ENCODE measurements at regions not wholly inside any gene's neighbourhood (a gene's known extent, or its start where the extent isn't known, plus 50 kb on each side); places are given as distances from the start of the nearest gene placed in this dataset.
"Not testable (repeated sequence)": the region's sequence is repeated elsewhere in the genome, so short reads cannot be mapped to it uniquely, and the experiment has no call there.

- Mint-ChIP-seq H3K4me1 (ENCODE audit: low read depth) (no peaks in the 10 kb centered on the region), H3K27me3 (ENCODE audit: low read depth) (no peaks in the 10 kb centered on the region), H3K9me3 (ENCODE audit: insufficient read depth) (no peaks in the 10 kb centered on the region), H3K4me3 (no peak overlapping the region), H3K27ac (no peak overlapping the region), H3K36me3 (ENCODE audit: low read depth) (no peaks in the 10 kb centered on the region)
- ChIA-PET POLR2A (no interaction called here), CTCF (no interaction called here)
- ATAC-seq (no peak), DNase-seq (no peak)
Observed at GRCh38 chr4:79164907-79165610, 160.8 kb downstream of the NAA11 start.

GRCh38 chr4:79163981-79164490, 161.8 kb downstream of the NAA11 start:
- Mint-ChIP-seq H3K27me3 (ENCODE audit: low read depth) (no peaks in the 10 kb centered on the region), H3K9me3 (ENCODE audit: insufficient read depth) (no peaks in the 10 kb centered on the region), H3K36me3 (ENCODE audit: low read depth) (no peaks in the 10 kb centered on the region), H3K4me1 (ENCODE audit: low read depth) (no peaks in the 10 kb centered on the region), H3K27ac (no peak overlapping the region), H3K4me3 (no peak overlapping the region)
- CTCF ChIA-PET, result no interaction called here
- DNase-seq, result no peak
- no peak for ATAC-seq
- POLR2A ChIA-PET, result no interaction called here

- no peaks in the 10 kb centered on the region for H3K9me3 Mint-ChIP-seq (ENCODE audit: insufficient read depth)
- no peaks in the 10 kb centered on the region for H3K4me1 Mint-ChIP-seq (ENCODE audit: low read depth)
- CTCF ChIA-PET, result no interaction called here
- no peak overlapping the region for H3K27ac Mint-ChIP-seq
- no peaks in the 10 kb centered on the region for H3K27me3 Mint-ChIP-seq (ENCODE audit: low read depth)
- DNase-seq (no peak), ATAC-seq (no peak)
- no peak overlapping the region for H3K4me3 Mint-ChIP-seq
- POLR2A ChIA-PET, result no interaction called here
- no peaks in the 10 kb centered on the region for H3K36me3 Mint-ChIP-seq (ENCODE audit: low read depth)
Observed at GRCh38 chr4:79160962-79161361, 164.9 kb downstream of the NAA11 start.

- POLR2A ChIA-PET; H3K4me1 Mint-ChIP-seq (ENCODE audit: low read depth); DNase-seq; H3K27me3 Mint-ChIP-seq (ENCODE audit: low read depth); H3K4me3 Mint-ChIP-seq; CTCF ChIA-PET; H3K9me3 Mint-ChIP-seq (ENCODE audit: insufficient read depth); H3K36me3 Mint-ChIP-seq (ENCODE audit: low read depth); H3K27ac Mint-ChIP-seq; ATAC-seq: not testable (repeated sequence)
Observed at GRCh38 chr4:79158705-79159104, 167.2 kb downstream of the NAA11 start.

- ChIA-PET CTCF (no interaction called here), POLR2A (no interaction called here)
- DNase-seq (no peak), ATAC-seq (no peak)
- Mint-ChIP-seq H3K4me1 (ENCODE audit: low read depth) (no peaks in the 10 kb centered on the region), H3K9me3 (ENCODE audit: insufficient read depth) (no peaks in the 10 kb centered on the region), H3K27me3 (ENCODE audit: low read depth) (no peaks in the 10 kb centered on the region), H3K4me3 (no peak overlapping the region), H3K36me3 (ENCODE audit: low read depth) (no peaks in the 10 kb centered on the region), H3K27ac (no peak overlapping the region)
Observed at GRCh38 chr4:79155336-79155735, 170.5 kb downstream of the NAA11 start.

GRCh38 chr4:79150820-79151416, 174.9 kb downstream of the NAA11 start:
- Mint-ChIP-seq H3K9me3 (ENCODE audit: insufficient read depth) (no peaks in the 10 kb centered on the region), H3K4me1 (ENCODE audit: low read depth) (no peaks in the 10 kb centered on the region), H3K27ac (no peak overlapping the region), H3K4me3 (no peak overlapping the region), H3K36me3 (ENCODE audit: low read depth) (no peaks in the 10 kb centered on the region), H3K27me3 (ENCODE audit: low read depth) (no peaks in the 10 kb centered on the region)
- no peak for DNase-seq
- POLR2A ChIA-PET, result no interaction called here
- ATAC-seq, result no peak
- CTCF ChIA-PET, result no interaction called here

GRCh38 chr4:79148369-79148768, 177.5 kb downstream of the NAA11 start:
- H3K36me3 Mint-ChIP-seq (ENCODE audit: low read depth), result no peaks in the 10 kb centered on the region
- ATAC-seq (no peak), DNase-seq (no peak)
- no peaks in the 10 kb centered on the region for H3K9me3 Mint-ChIP-seq (ENCODE audit: insufficient read depth)
- CTCF ChIA-PET, result no interaction called here
- POLR2A ChIA-PET, result no interaction called here
- H3K4me3 Mint-ChIP-seq, result no peak overlapping the region
- no peaks in the 10 kb centered on the region for H3K4me1 Mint-ChIP-seq (ENCODE audit: low read depth)
- H3K27me3 Mint-ChIP-seq (ENCODE audit: low read depth), result no peaks in the 10 kb centered on the region
- H3K27ac Mint-ChIP-seq, result no peak overlapping the region

GRCh38 chr4:79147251-79147650, 178.6 kb downstream of the NAA11 start:
- no peak for ATAC-seq
- no peaks in the 10 kb centered on the region for H3K36me3 Mint-ChIP-seq (ENCODE audit: low read depth)
- no peaks in the 10 kb centered on the region for H3K4me1 Mint-ChIP-seq (ENCODE audit: low read depth)
- no peak overlapping the region for H3K27ac Mint-ChIP-seq
- ChIA-PET CTCF (no interaction called here), POLR2A (no interaction called here)
- no peaks in the 10 kb centered on the region for H3K9me3 Mint-ChIP-seq (ENCODE audit: insufficient read depth)
- H3K4me3 Mint-ChIP-seq, result no peak overlapping the region
- no peaks in the 10 kb centered on the region for H3K27me3 Mint-ChIP-seq (ENCODE audit: low read depth)
- DNase-seq, result no peak

GRCh38 chr4:79141530-79141929, 184.3 kb downstream of the NAA11 start:
- DNase-seq, result no peak
- Mint-ChIP-seq H3K27ac (no peak overlapping the region), H3K27me3 (ENCODE audit: low read depth) (no peaks in the 10 kb centered on the region), H3K4me1 (ENCODE audit: low read depth) (no peaks in the 10 kb centered on the region), H3K4me3 (no peak overlapping the region), H3K36me3 (ENCODE audit: low read depth) (no peaks in the 10 kb centered on the region), H3K9me3 (ENCODE audit: insufficient read depth) (no peaks in the 10 kb centered on the region)
- ChIA-PET POLR2A (no interaction called here), CTCF (no interaction called here)
- ATAC-seq, result no peak

- no peaks in the 10 kb centered on the region for H3K9me3 Mint-ChIP-seq (ENCODE audit: insufficient read depth)
- H3K27me3 Mint-ChIP-seq (ENCODE audit: low read depth), result no peaks in the 10 kb centered on the region
- ATAC-seq, result no peak
- H3K4me3 Mint-ChIP-seq, result no peak overlapping the region
- no peaks in the 10 kb centered on the region for H3K4me1 Mint-ChIP-seq (ENCODE audit: low read depth)
- DNase-seq, result no peak
- H3K27ac Mint-ChIP-seq, result no peak overlapping the region
- ChIA-PET POLR2A (no interaction called here), CTCF (no interaction called here)
- H3K36me3 Mint-ChIP-seq (ENCODE audit: low read depth), result no peaks in the 10 kb centered on the region
Observed at GRCh38 chr4:79134767-79135166, 191.1 kb downstream of the NAA11 start.

- DNase-seq (no peak), ATAC-seq (no peak)
- ChIA-PET CTCF (no interaction called here), POLR2A (no interaction called here)
- Mint-ChIP-seq H3K27me3 (ENCODE audit: low read depth) (no peaks in the 10 kb centered on the region), H3K4me1 (ENCODE audit: low read depth) (no peaks in the 10 kb centered on the region), H3K9me3 (ENCODE audit: insufficient read depth) (no peaks in the 10 kb centered on the region), H3K27ac (no peak overlapping the region), H3K36me3 (ENCODE audit: low read depth) (no peaks in the 10 kb centered on the region), H3K4me3 (no peak overlapping the region)
Observed at GRCh38 chr4:79132826-79133225, 193.0 kb downstream of the NAA11 start.

GRCh38 chr4:79121875-79122358, 182.7 kb upstream of the PAQR3 start:
- CTCF ChIA-PET, result no interaction called here

GRCh38 chr4:79121223-79121622, 182.0 kb upstream of the PAQR3 start:
- ATAC-seq (no peak), DNase-seq (no peak)
- no peaks in the 10 kb centered on the region for H3K36me3 Mint-ChIP-seq (ENCODE audit: low read depth)
- peaks cover 19% of the 10 kb centered on the region for H3K9me3 Mint-ChIP-seq (ENCODE audit: insufficient read depth)
- CTCF ChIA-PET, result no interaction called here
- no peaks in the 10 kb centered on the region for H3K27me3 Mint-ChIP-seq (ENCODE audit: low read depth)
- H3K4me3 Mint-ChIP-seq, result no peak overlapping the region
- no peak overlapping the region for H3K27ac Mint-ChIP-seq
- POLR2A ChIA-PET, result no interaction called here
- no peaks in the 10 kb centered on the region for H3K4me1 Mint-ChIP-seq (ENCODE audit: low read depth)

More at GRCh38 chr4:79121875-79122358, 182.7 kb upstream of the PAQR3 start:
- Mint-ChIP-seq H3K9me3 (ENCODE audit: insufficient read depth) (peaks cover 19% of the 10 kb centered on the region), H3K36me3 (ENCODE audit: low read depth) (no peaks in the 10 kb centered on the region), H3K27me3 (ENCODE audit: low read depth) (no peaks in the 10 kb centered on the region), H3K4me3 (no peak overlapping the region), H3K4me1 (ENCODE audit: low read depth) (no peaks in the 10 kb centered on the region), H3K27ac (no peak overlapping the region)
- POLR2A ChIA-PET, result no interaction called here
- DNase-seq, result no peak
- no peak for ATAC-seq

Measured in activated CD8-positive, alpha-beta T cell treated with anti-CD3 and anti-CD28 coated beads, Interleukin-2, amount 10 ng/mL, durations not matched to agents 7 days and 5 days (primary cell).